ENCODE measurements at regions not wholly inside any gene's neighbourhood (a gene's known extent, or its start where the extent isn't known, plus 50 kb on each side); places are given as distances from the start of the nearest gene placed in this dataset.

- Histone ChIP-seq H3K27ac (ENCODE audit: low read length) (no peak overlapping the region), H3K27me3 (ENCODE audit: control insufficient read depth, insufficient read depth, low read length) (no peaks in the 10 kb centered on the region), H3K9me3 (ENCODE audit: control insufficient read depth, insufficient read depth, low read length) (no peaks in the 10 kb centered on the region), H3K36me3 (ENCODE audit: control insufficient read depth, insufficient read depth, low read length) (no peaks in the 10 kb centered on the region), H3K4me3 (ENCODE audit: low read length) (no peak overlapping the region), H3K4me1 (ENCODE audit: control insufficient read depth, insufficient read depth, low read length) (no peaks in the 10 kb centered on the region)
- H3K27me3 Mint-ChIP-seq (ENCODE audit: low read depth in 2 of 2) = peaks cover 0 to 8% of the 10 kb centered on the region in 2 donors
- intact Hi-C loops (cut with micrococcal nuclease) = no loop called here
- WGBS (ENCODE audit: insufficient coverage) = 89% methylated on average over 5 of the region's 5 CpGs
- no peaks in the 10 kb centered on the region for H3K4me1 Mint-ChIP-seq
- ATAC-seq (no peak), DNase-seq (no peak)
- H3K36me3 Mint-ChIP-seq = no peaks in the 10 kb centered on the region
- H3K27ac Mint-ChIP-seq = no peak overlapping the region
- no peaks in the 10 kb centered on the region for H3K9me3 Mint-ChIP-seq
- no peak overlapping the region for H3K4me3 Mint-ChIP-seq
- no peak for TF ChIP-seq CTCF (IDR thresholded peaks at IDR 0.05)
Measured at GRCh38 chr6:148214667-148215066, 128.0 kb upstream of the SASH1 start.

- no peak for TF ChIP-seq CTCF (IDR thresholded peaks at IDR 0.05)
- no peaks in the 10 kb centered on the region for H3K27me3 ChIP-seq (ENCODE audit: control insufficient read depth, insufficient read depth, low read length)
- Mint-ChIP-seq H3K9me3 (no peaks in the 10 kb centered on the region), H3K36me3 (no peaks in the 10 kb centered on the region), H3K27ac (no peak overlapping the region), H3K4me3 (no peak overlapping the region), H3K4me1 (no peaks in the 10 kb centered on the region), H3K27me3 (ENCODE audit: low read depth in 2 of 2) (no peaks in the 10 kb centered on the region)
- no peaks in the 10 kb centered on the region for H3K4me1 ChIP-seq (ENCODE audit: control insufficient read depth, insufficient read depth, low read length)
- no peaks in the 10 kb centered on the region for H3K36me3 ChIP-seq (ENCODE audit: control insufficient read depth, insufficient read depth, low read length)
- DNase-seq (no peak), ATAC-seq (no peak)
- H3K27ac ChIP-seq (ENCODE audit: low read length) = no peak overlapping the region
- no peaks in the 10 kb centered on the region for H3K9me3 ChIP-seq (ENCODE audit: control insufficient read depth, insufficient read depth, low read length)
- no peak overlapping the region for H3K4me3 ChIP-seq (ENCODE audit: low read length)
- WGBS (ENCODE audit: insufficient coverage) = 83% methylated on average over 4 of the region's 4 CpGs
- intact Hi-C loops (cut with micrococcal nuclease) = no loop called here
Measured at GRCh38 chr6:148217051-148217450, 125.6 kb upstream of the SASH1 start.

- no peaks in the 10 kb centered on the region for H3K9me3 ChIP-seq (ENCODE audit: control insufficient read depth, insufficient read depth, low read length)
- no peak overlapping the region for H3K27ac ChIP-seq (ENCODE audit: low read length)
- no peak overlapping the region for H3K4me3 ChIP-seq (ENCODE audit: low read length)
- WGBS (ENCODE audit: insufficient coverage) = 70% methylated on average over 1 of the region's 3 CpGs
- H3K36me3 ChIP-seq (ENCODE audit: control insufficient read depth, insufficient read depth, low read length) = no peaks in the 10 kb centered on the region
- intact Hi-C loops (cut with micrococcal nuclease) = no loop called here
- Mint-ChIP-seq H3K36me3 (no peaks in the 10 kb centered on the region), H3K9me3 (no peaks in the 10 kb centered on the region), H3K27me3 (ENCODE audit: low read depth in 2 of 2) (peaks cover 0 to 3% of the 10 kb centered on the region in 2 donors), H3K4me3 (no peak overlapping the region), H3K4me1 (no peaks in the 10 kb centered on the region), H3K27ac (no peak overlapping the region)
- no peaks in the 10 kb centered on the region for H3K4me1 ChIP-seq (ENCODE audit: control insufficient read depth, insufficient read depth, low read length)
- no peak for ATAC-seq
- no peak for TF ChIP-seq CTCF (IDR thresholded peaks at IDR 0.05)
- H3K27me3 ChIP-seq (ENCODE audit: control insufficient read depth, insufficient read depth, low read length) = no peaks in the 10 kb centered on the region
- no peak for DNase-seq
Measured at GRCh38 chr6:148217921-148218320, 124.7 kb upstream of the SASH1 start.

GRCh38 chr6:148218542-148219258, 123.9 kb upstream of the SASH1 start:
- Mint-ChIP-seq H3K27me3 (ENCODE audit: low read depth in 2 of 2) (peaks cover 0 to 3% of the 10 kb centered on the region in 2 donors), H3K4me3 (no peak overlapping the region), H3K27ac (no peak overlapping the region), H3K9me3 (no peaks in the 10 kb centered on the region), H3K36me3 (no peaks in the 10 kb centered on the region), H3K4me1 (no peaks in the 10 kb centered on the region)
- no peak overlapping the region for H3K27ac ChIP-seq (ENCODE audit: low read length)
- no peaks in the 10 kb centered on the region for H3K9me3 ChIP-seq (ENCODE audit: control insufficient read depth, insufficient read depth, low read length)
- H3K4me1 ChIP-seq (ENCODE audit: control insufficient read depth, insufficient read depth, low read length) = no peaks in the 10 kb centered on the region
- no peaks in the 10 kb centered on the region for H3K27me3 ChIP-seq (ENCODE audit: control insufficient read depth, insufficient read depth, low read length)
- no peak for TF ChIP-seq CTCF (IDR thresholded peaks at IDR 0.05)
- intact Hi-C loops (cut with micrococcal nuclease) = no loop called here
- H3K4me3 ChIP-seq (ENCODE audit: low read length) = no peak overlapping the region
- DNase-seq (no peak), ATAC-seq (no peak)
- no peaks in the 10 kb centered on the region for H3K36me3 ChIP-seq (ENCODE audit: control insufficient read depth, insufficient read depth, low read length)
- WGBS (ENCODE audit: insufficient coverage) = 85% methylated on average over 3 of the region's 3 CpGs
